ENCODE measurements at regions not wholly inside any gene's neighbourhood (a gene's known extent, or its start where the extent isn't known, plus 50 kb on each side); places are given as distances from the start of the nearest gene placed in this dataset.

DNA sequence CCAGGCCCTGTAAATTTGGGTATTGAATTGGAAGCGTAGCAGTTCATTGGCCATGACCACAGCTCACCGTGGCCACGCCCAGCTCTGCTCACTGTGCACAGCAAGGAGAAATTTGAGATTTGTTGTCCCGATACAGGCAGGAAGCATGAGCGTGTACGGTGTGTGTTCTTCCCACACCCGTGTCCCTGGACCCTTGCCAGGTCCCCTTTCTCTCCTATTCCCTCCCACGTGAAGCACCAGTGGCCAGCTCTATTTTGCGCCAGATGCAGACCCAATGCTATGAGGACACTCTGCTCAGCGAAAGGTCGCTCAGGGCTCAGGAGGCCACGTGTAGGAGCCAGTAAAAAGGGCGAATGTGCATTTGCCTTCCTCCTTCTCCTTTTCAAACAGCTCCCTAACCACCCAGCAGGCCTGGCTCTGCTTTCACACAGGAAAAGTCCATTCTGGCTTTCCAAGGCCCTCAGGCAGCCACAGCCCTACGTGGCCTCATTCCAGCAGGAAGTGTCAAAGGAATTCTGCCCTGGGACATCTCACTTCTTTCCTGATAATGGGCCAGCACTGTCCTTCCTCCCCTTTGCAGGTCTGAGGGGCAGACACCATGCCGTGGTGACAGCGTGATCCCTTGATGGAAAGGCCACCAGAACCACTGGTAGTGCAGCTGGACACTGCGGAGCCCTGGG, 499.2 kb upstream of the CDH4 start:
- H3K4me3 ChIP-seq (ENCODE audit: low read length), result no peak overlapping the region
- no peak for DNase-seq (ENCODE audit: low read depth)
- TF ChIP-seq, protein P1, sequence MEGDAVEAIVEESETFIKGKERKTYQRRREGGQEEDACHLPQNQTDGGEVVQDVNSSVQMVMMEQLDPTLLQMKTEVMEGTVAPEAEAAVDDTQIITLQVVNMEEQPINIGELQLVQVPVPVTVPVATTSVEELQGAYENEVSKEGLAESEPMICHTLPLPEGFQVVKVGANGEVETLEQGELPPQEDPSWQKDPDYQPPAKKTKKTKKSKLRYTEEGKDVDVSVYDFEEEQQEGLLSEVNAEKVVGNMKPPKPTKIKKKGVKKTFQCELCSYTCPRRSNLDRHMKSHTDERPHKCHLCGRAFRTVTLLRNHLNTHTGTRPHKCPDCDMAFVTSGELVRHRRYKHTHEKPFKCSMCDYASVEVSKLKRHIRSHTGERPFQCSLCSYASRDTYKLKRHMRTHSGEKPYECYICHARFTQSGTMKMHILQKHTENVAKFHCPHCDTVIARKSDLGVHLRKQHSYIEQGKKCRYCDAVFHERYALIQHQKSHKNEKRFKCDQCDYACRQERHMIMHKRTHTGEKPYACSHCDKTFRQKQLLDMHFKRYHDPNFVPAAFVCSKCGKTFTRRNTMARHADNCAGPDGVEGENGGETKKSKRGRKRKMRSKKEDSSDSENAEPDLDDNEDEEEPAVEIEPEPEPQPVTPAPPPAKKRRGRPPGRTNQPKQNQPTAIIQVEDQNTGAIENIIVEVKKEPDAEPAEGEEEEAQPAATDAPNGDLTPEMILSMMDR (conservative IDR thresholded peaks at IDR 0.05; ENCODE audit: low read length), result no peak

DNA sequence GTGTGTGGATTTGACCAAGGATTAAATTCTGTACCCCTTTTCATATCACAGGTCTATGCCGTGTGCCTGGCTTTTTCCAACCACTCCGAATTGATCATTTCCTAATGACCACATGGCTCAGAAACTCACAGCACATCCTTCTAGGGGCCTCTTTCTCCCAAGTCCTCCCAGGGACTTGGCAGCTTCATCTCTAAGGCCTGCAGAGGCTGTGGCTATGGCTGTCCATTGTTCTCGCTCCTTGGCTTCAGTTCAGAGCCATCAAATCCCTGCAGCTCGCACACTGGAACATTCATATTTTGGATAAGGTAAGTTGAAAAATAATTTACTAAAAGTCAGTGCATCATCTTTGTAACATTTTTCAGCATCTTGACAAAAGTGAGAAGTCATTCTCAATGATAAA, 497.2 kb upstream of the CDH4 start:
- no peak overlapping the region for H3K4me3 ChIP-seq (ENCODE audit: low read length)
- no peak for DNase-seq (ENCODE audit: low read depth)
- TF ChIP-seq, protein P1 (conservative IDR thresholded peaks at IDR 0.05; ENCODE audit: low read length), result no peak

DNA sequence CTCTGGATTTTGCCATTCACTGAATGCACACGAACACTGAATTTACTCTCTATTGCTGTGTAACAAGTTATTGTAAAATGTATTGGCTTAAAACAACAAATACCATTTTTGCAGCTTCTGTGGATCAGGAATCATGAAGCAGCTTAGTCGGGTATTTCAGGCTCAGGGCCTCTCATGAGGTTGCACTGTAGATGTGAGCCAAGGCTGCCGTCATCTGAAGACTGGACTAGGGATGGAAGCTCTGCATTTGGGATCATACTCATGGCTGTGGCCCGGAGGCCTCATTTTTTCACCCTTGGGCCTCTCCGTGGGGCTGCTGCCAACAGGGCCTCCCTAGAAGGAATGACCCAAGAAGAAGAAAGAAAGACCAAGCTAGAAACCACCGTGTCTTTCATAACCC, 492.4 kb upstream of the CDH4 start:
- TF ChIP-seq, protein P1 (conservative IDR thresholded peaks at IDR 0.05; ENCODE audit: low read length), result no peak
- H3K4me3 ChIP-seq (ENCODE audit: low read length), result no peak overlapping the region
- no peak for DNase-seq (ENCODE audit: low read depth)

DNA sequence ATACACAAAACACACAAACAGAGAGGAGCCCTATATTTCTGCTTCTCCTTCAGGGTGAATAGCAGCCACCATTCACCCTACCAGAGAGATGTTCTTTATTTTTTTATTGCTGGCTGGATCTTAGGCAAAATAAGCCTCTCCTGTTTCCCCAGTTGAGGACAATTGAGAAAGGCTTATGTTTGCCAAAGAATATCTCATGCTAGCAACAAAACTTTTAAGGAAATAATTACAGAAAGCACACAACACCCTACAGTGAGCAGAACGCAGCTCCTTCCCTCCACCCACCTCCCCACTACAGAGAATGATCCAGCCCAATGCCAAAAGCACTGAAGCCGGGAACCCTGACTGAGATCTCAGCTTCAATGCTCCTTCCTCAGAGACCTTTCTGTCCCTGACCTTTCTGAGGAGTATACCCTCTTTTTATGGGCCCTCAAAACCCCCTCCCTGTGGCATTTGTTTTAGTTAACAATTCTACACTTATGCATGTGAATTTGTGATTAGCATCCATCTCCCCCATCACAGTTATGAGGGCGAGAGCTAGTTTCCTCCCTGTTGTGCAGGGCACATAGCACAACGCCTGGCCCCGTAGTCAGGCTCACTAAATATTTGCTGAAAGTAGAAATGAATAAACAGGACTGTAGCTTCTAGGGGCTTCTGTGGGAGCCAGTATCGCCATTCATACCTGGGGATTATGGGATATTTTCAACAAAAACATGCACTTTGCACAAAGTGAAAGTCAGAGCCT, 491.6 kb upstream of the CDH4 start:
- TF ChIP-seq, protein P1 (conservative IDR thresholded peaks at IDR 0.05; ENCODE audit: low read length), result no peak
- H3K4me3 ChIP-seq (ENCODE audit: low read length), result no peak overlapping the region
- DNase-seq (ENCODE audit: low read depth), result no peak

DNA sequence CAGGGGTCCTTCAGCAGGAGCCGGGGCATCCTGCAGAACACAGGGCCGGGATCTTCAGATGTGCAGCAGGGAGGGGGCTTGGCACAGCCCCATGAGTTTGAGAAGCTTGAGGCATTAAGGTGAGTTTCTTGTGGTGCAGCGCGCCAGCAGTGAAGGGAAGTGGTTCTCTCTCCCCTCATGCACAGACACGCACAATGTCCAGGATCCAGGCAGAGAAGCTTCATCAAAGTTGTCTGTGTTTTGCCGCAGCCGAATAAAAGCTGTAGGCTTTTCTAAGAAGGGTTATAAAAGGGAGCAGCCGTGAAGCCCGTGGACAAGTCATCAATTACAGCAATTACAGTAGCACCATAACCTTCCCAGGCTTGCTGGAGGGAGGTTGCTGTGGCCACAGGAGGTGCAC, 491.0 kb upstream of the CDH4 start:
- DNase-seq (ENCODE audit: low read depth), result no peak
- TF ChIP-seq, protein P1 (conservative IDR thresholded peaks at IDR 0.05; ENCODE audit: low read length), result no peak
- no peak overlapping the region for H3K4me3 ChIP-seq (ENCODE audit: low read length)

DNA sequence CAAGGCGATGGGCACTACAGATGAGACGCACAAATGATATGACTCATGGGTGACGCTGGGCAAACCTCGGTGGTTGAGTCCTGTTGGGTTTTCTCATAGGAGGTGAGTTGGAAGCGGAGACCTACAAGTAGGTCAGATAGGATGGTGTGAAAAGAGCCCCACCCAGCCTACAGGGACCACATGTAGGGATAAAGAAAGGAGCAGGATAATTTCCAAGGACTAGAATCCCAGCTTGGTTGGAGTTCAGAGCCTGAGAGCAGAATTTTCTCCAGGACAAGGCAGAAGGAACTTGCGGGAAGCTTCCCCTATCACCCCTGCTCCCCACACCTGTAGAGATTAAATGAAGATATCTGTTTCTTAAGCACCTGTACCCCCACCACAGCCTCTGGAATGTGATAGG, 489.7 kb upstream of the CDH4 start:
- TF ChIP-seq, protein P1 (conservative IDR thresholded peaks at IDR 0.05; ENCODE audit: low read length), result no peak
- DNase-seq (ENCODE audit: low read depth), result no peak
- H3K4me3 ChIP-seq (ENCODE audit: low read length), result no peak overlapping the region

DNA sequence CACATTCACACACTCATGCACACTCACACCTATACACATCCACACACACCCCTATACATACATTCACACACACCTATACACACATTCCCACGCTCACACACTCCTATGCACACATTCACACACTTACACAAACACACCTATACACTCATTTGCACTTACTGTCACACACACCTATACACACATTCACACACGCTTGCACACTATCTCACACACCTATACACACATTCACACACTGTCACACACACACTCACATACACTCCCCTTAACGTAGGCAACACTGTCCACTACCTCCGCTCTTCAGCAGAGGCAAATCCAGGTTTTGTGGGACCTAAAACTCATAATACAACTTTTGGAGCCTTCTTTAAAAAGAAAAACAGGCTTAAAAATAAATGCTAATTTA, 487.7 kb upstream of the CDH4 start:
- H3K4me3 ChIP-seq (ENCODE audit: low read length), result no peak overlapping the region
- TF ChIP-seq, protein P1 (conservative IDR thresholded peaks at IDR 0.05; ENCODE audit: low read length), result no peak
- no peak for DNase-seq (ENCODE audit: low read depth)

Measured in AG10803 (cell line).